ENCODE measurements at regions not wholly inside any gene's neighbourhood (a gene's known extent, or its start where the extent isn't known, plus 50 kb on each side); places are given as distances from the start of the nearest gene placed in this dataset.

DNA sequence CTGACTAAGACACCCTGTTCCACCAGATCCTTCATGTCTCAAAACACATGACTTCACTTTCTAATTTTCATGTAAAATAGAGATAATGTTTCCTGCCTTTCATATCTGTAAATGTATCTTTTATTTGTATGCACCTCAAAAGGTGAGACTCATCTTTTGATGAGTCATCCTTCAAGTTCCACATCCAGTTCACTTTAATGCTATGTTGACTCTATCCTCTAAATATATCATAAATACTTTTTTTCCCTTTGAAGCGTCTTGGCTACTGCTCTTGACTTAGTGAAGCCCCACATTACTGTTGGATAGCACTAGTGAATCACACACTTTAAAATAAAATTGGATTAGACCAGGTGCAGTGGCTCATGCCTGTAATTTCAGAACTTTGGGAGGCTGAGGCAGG lies 741.1 kb downstream of the VGLL3 start:
- Histone ChIP-seq H3K27ac (replicated peaks) (no peak overlapping the region), H3K27me3 (ENCODE audit: insufficient read depth, poor library complexity, severe bottlenecking) (no peaks in the 10 kb centered on the region), H3K4me3 (replicated peaks; ENCODE audit: insufficient read depth, low read length) (no peak overlapping the region)
- TF ChIP-seq SPI1 (IDR thresholded peaks at IDR 0.05; ENCODE audit: borderline replicate concordance, low read depth) (no peak), POLR2AphosphoS5 (IDR thresholded peaks at IDR 0.05; ENCODE audit: low read depth) (no peak), GABPA (IDR thresholded peaks at IDR 0.05; ENCODE audit: low read depth) (no peak)
- TF ChIP-seq, protein P1, sequence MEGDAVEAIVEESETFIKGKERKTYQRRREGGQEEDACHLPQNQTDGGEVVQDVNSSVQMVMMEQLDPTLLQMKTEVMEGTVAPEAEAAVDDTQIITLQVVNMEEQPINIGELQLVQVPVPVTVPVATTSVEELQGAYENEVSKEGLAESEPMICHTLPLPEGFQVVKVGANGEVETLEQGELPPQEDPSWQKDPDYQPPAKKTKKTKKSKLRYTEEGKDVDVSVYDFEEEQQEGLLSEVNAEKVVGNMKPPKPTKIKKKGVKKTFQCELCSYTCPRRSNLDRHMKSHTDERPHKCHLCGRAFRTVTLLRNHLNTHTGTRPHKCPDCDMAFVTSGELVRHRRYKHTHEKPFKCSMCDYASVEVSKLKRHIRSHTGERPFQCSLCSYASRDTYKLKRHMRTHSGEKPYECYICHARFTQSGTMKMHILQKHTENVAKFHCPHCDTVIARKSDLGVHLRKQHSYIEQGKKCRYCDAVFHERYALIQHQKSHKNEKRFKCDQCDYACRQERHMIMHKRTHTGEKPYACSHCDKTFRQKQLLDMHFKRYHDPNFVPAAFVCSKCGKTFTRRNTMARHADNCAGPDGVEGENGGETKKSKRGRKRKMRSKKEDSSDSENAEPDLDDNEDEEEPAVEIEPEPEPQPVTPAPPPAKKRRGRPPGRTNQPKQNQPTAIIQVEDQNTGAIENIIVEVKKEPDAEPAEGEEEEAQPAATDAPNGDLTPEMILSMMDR (IDR thresholded peaks at IDR 0.05; ENCODE audit: insufficient read depth, low read length): no peak
- TF ChIP-seq, protein P2, sequence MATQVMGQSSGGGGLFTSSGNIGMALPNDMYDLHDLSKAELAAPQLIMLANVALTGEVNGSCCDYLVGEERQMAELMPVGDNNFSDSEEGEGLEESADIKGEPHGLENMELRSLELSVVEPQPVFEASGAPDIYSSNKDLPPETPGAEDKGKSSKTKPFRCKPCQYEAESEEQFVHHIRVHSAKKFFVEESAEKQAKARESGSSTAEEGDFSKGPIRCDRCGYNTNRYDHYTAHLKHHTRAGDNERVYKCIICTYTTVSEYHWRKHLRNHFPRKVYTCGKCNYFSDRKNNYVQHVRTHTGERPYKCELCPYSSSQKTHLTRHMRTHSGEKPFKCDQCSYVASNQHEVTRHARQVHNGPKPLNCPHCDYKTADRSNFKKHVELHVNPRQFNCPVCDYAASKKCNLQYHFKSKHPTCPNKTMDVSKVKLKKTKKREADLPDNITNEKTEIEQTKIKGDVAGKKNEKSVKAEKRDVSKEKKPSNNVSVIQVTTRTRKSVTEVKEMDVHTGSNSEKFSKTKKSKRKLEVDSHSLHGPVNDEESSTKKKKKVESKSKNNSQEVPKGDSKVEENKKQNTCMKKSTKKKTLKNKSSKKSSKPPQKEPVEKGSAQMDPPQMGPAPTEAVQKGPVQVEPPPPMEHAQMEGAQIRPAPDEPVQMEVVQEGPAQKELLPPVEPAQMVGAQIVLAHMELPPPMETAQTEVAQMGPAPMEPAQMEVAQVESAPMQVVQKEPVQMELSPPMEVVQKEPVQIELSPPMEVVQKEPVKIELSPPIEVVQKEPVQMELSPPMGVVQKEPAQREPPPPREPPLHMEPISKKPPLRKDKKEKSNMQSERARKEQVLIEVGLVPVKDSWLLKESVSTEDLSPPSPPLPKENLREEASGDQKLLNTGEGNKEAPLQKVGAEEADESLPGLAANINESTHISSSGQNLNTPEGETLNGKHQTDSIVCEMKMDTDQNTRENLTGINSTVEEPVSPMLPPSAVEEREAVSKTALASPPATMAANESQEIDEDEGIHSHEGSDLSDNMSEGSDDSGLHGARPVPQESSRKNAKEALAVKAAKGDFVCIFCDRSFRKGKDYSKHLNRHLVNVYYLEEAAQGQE (IDR thresholded peaks at IDR 0.05; ENCODE audit: insufficient replicate concordance, low read depth): no peak
- DNase-seq (ENCODE audit: low read depth in 1 of 2, low spot score in 1 of 2): no peak

DNA sequence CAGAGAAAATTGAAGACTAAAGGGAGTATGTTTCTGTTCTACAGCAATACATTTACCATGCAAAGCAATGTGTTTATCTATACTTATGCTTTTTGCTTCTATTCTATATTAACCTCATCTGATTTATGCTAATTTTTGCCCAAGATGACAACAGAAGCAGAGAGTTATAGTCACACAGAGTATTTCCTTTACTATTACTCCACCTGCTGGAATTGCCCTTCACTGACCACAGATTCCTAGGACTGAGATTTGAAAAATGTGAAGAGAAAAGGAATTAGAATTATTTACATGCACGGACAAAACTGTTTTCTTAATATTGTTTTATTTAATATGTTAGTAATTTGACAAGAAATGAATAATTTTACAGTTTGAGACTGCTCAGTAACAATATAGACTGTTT lies 745.6 kb downstream of the VGLL3 start:
- H3K27me3 ChIP-seq (ENCODE audit: insufficient read depth, poor library complexity, severe bottlenecking): no peaks in the 10 kb centered on the region
- H3K27ac ChIP-seq (replicated peaks): no peak overlapping the region
- no peak for DNase-seq (ENCODE audit: low read depth in 1 of 2, low spot score in 1 of 2)

DNA sequence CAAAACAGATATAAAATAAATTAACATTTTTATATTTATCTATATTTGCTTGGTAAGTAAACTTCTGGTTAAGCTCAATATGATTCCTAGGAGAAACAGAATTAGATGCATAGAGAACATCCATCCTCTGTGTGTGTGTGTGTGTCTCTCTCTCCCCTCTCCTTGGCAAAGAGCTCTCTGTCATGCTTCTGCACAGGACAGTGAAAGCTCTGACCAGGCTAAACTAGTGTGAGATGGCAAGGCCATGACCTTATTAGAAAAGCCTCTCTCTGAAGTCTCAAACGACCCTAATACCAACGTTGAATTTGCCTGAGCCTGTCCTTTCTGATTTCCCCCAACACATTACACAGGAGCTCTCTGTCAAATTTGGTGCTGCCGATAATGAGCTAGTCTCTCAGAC lies 746.0 kb downstream of the VGLL3 start:
- Histone ChIP-seq H3K4me3 (replicated peaks; ENCODE audit: insufficient read depth, low read length) (no peak overlapping the region), H3K27ac (replicated peaks) (no peak overlapping the region), H3K27me3 (ENCODE audit: insufficient read depth, poor library complexity, severe bottlenecking) (no peaks in the 10 kb centered on the region)
- no peak for DNase-seq (ENCODE audit: low read depth in 1 of 2, low spot score in 1 of 2)
- TF ChIP-seq, protein P1 (IDR thresholded peaks at IDR 0.05; ENCODE audit: insufficient read depth, low read length): no peak
- TF ChIP-seq SPI1 (IDR thresholded peaks at IDR 0.05; ENCODE audit: borderline replicate concordance, low read depth): no peak
- TF ChIP-seq, protein P2 (IDR thresholded peaks at IDR 0.05; ENCODE audit: insufficient replicate concordance, low read depth): no peak
- no peak for TF ChIP-seq GABPA (IDR thresholded peaks at IDR 0.05; ENCODE audit: low read depth)
- TF ChIP-seq POLR2AphosphoS5 (IDR thresholded peaks at IDR 0.05; ENCODE audit: low read depth): no peak

More for the DNA sequence above, 745.6 kb downstream of the VGLL3 start:
- TF ChIP-seq, protein P2 (IDR thresholded peaks at IDR 0.05; ENCODE audit: insufficient replicate concordance, low read depth): no peak
- no peak for TF ChIP-seq SPI1 (IDR thresholded peaks at IDR 0.05; ENCODE audit: borderline replicate concordance, low read depth)
- TF ChIP-seq POLR2AphosphoS5 (IDR thresholded peaks at IDR 0.05; ENCODE audit: low read depth): no peak
- no peak for TF ChIP-seq GABPA (IDR thresholded peaks at IDR 0.05; ENCODE audit: low read depth)
- TF ChIP-seq, protein P1 (IDR thresholded peaks at IDR 0.05; ENCODE audit: insufficient read depth, low read length): no peak
- H3K4me3 ChIP-seq (replicated peaks; ENCODE audit: insufficient read depth, low read length): no peak overlapping the region

Data from HL-60 (cell line).